K562 (cell line): ENCODE measurements at regions not wholly inside any gene's neighbourhood (a gene's known extent, or its start where the extent isn't known, plus 50 kb on each side); places are given as distances from the start of the nearest gene placed in this dataset.

Experiments
- ATAC-seq: fragments of 200-7000 bp; cut with Tn5 transposase; 3 replicates; pipeline ENCODE4 v1.9.1; 2020; ENCODE audit warnings: moderate library complexity
- BruUV-seq: library from RNA; stranded (reverse); fragments of 400-500 nt; replicated peaks from 2 replicates; lab custom pipeline; 2021; lab: Mats Ljungman, UMichigan
- CTCF ChIA-PET: fragments of 300-600 bp; formaldehyde crosslinking; extraction: SDS; loops from one replicate; lab custom pipeline; 2021; ENCODE audit warnings: low intra/inter-chr PET ratio; lab: Yijun Ruan, JAX
- POLR2A ChIA-PET: fragments of 300-600, 350-650 bp; sonication (Branson Sonifier 250); formaldehyde crosslinking; extraction: SDS; loops from one replicate; lab custom pipeline; 2021; ENCODE audit warnings: antibody characterized with exemption, inconsistent platforms; lab: Yijun Ruan, JAX
- DNase-seq, 4 experiments: peaks; one replicate each; pipeline versions ENCODE4 v3.0.0 to v3.0.0-alpha.2; 2011 to 2018; ENCODE audit warnings: low spot score in 3 of 4, mixed read lengths in 3 of 4; ENCODE audit errors: extremely low read depth in 1 of 4
- FAIRE-seq: peaks from 2 replicates; lab custom pipeline; 2011; peaks lifted over from hg19 to GRCh38; lab: Jason Lieb, UNC
- H2AFZ ChIP-seq: 2 replicates; pipeline ENCODE4 v1.6.0; 2011; ENCODE audit warnings: low read depth, low read length, control low read depth, inconsistent platforms
- H3K27ac ChIP-seq: fragments of 200-600 bp; 3 replicates; pipeline ENCODE4 v1.8.0; 2011; ENCODE audit warnings: low read depth, mild to moderate bottlenecking, control low read depth, inconsistent platforms, low read length, moderate library complexity, mixed read lengths; ENCODE audit errors: extremely low read depth
- H3K27me3 ChIP-seq, 2 experiments: fragments of 300-600 bp in 1 of 2; 2 replicates in 1 of 2; 3 replicates in 1 of 2; pipeline versions ENCODE4 v1.6.0 to v1.8.0; 2011; ENCODE audit warnings: inconsistent platforms in 2 of 2, low read length in 2 of 2, mild to moderate bottlenecking in 1 of 2, mixed read lengths in 1 of 2, moderate library complexity in 1 of 2; ENCODE audit not compliant: control insufficient read depth in 2 of 2, insufficient read depth in 2 of 2
- H3K36me3 ChIP-seq: fragments of 300-600 bp; 3 replicates; pipeline ENCODE4 v1.8.0; 2011; ENCODE audit warnings: mild to moderate bottlenecking, low read length, inconsistent platforms; ENCODE audit not compliant: control insufficient read depth, insufficient read depth
- H3K4me1 ChIP-seq, 2 experiments: fragments of 200-600 bp in 1 of 2; replicated peaks in 1 of 2; 2 replicates in 1 of 2; 3 replicates in 1 of 2; pipeline versions ENCODE4 v1.5.1 to v1.8.0; 2011; ENCODE audit warnings: inconsistent platforms in 2 of 2, low read length in 2 of 2, mild to moderate bottlenecking in 1 of 2, mixed read lengths in 1 of 2, moderate library complexity in 1 of 2; ENCODE audit not compliant: control insufficient read depth in 2 of 2, insufficient read depth in 2 of 2
- H3K4me2 ChIP-seq: 2 replicates; pipeline ENCODE4 v1.6.1; 2011; ENCODE audit warnings: low read length, control low read depth, inconsistent platforms, mixed read lengths; ENCODE audit not compliant: insufficient read depth
- H3K4me3 ChIP-seq: fragments of 200-600 bp; sonication (generic), shearing (Covaris generic); 2 replicates; pipeline ENCODE4 v1.5.1; 2016; ENCODE audit warnings: control low read depth, inconsistent platforms
- H3K79me2 ChIP-seq: fragments of 200-600 bp; 3 replicates; pipeline ENCODE4 v1.8.0; 2011; ENCODE audit warnings: low read length, inconsistent platforms; ENCODE audit not compliant: control insufficient read depth, insufficient read depth
- H3K9ac ChIP-seq, 2 experiments: 2 replicates each; pipeline versions ENCODE4 v1.6.0 to v1.6.1; 2011; ENCODE audit warnings: low read depth in 2 of 2, low read length in 2 of 2, control low read depth in 1 of 2, inconsistent platforms in 1 of 2, mild to moderate bottlenecking in 1 of 2, mixed read lengths in 1 of 2; ENCODE audit not compliant: insufficient read depth in 1 of 2
- H3K9me1 ChIP-seq: one replicate; pipeline ENCODE4 v1.6.0; 2011; ENCODE audit warnings: inconsistent platforms, mild to moderate bottlenecking, low read length, moderate library complexity; ENCODE audit not compliant: control insufficient read depth, insufficient read depth
- H3K9me3 ChIP-seq: replicated peaks from 2 replicates; pipeline ENCODE4 v1.5.1; 2011; ENCODE audit warnings: low read depth, low read length, inconsistent platforms; ENCODE audit not compliant: control insufficient read depth, insufficient read depth
- H4K20me1 ChIP-seq: replicated peaks from 2 replicates; pipeline ENCODE4 v1.6.1; 2011; ENCODE audit warnings: low read length, inconsistent platforms, mixed read lengths; ENCODE audit not compliant: control insufficient read depth, insufficient read depth
- CBX1 ChIP-seq: sonication (generic); IDR thresholded peaks from 2 replicates; pipeline ENCODE4 v1.6.1; 2016; ENCODE audit warnings: antibody characterized with exemption, low read depth, mild to moderate bottlenecking
- DNMT1 ChIP-seq: fragments of 450-650 bp; IDR thresholded peaks from 2 replicates; pipeline ENCODE4 v1.6.1; 2016; ENCODE audit warnings: antibody characterized with exemption, mild to moderate bottlenecking
- FOXA1 ChIP-seq: fragments of 450-650 bp; IDR thresholded peaks from 2 replicates; pipeline ENCODE4 v1.6.1; 2016; ENCODE audit warnings: mild to moderate bottlenecking, borderline replicate concordance
- HDAC6 ChIP-seq: IDR thresholded peaks from 2 replicates; pipeline ENCODE4 v1.6.1; 2012; ENCODE audit warnings: low read depth, mild to moderate bottlenecking, control low read depth, inconsistent platforms, low read length, moderate library complexity
- HINFP ChIP-seq: fragments of 450-650 bp; conservative IDR thresholded peaks from 2 replicates; pipeline ENCODE4 v1.6.1; 2016; ENCODE audit warnings: missing genetic modification characterization, low read depth, mild to moderate bottlenecking, control low read depth, missing compliant biosample characterization
- HMBOX1 ChIP-seq: sonication (generic); IDR thresholded peaks from 2 replicates; pipeline ENCODE4 v1.6.1; 2016
- JUND ChIP-seq, 2 experiments: IDR thresholded peaks; 2 replicates in 1 of 2; 3 replicates in 1 of 2; pipeline ENCODE4 v1.6.1; 2011; ENCODE audit warnings: borderline replicate concordance in 2 of 2, low read depth in 2 of 2, low read length in 2 of 2, improper control_type of control experiment in 1 of 2, missing biosample characterization in 1 of 2, missing genetic modification characterization in 1 of 2, missing genetic modification reagents in 1 of 2
- RFX7 ChIP-seq: fragments of 250-450 bp; sonication (Bioruptor Pico); IDR thresholded peaks from 2 replicates; pipeline ENCODE4 v1.5.1; 2021; ENCODE audit warnings: mild to moderate bottlenecking
- ZNF280A ChIP-seq: fragments of 450-650 bp; IDR thresholded peaks from 2 replicates; pipeline ENCODE4 v1.6.1; 2018; ENCODE audit warnings: mild to moderate bottlenecking, low read depth; ENCODE audit not compliant: partially characterized antibody
- ZNF57 ChIP-seq: fragments of 450-650 bp; formaldehyde crosslinking; IDR thresholded peaks from 2 replicates; pipeline ENCODE4 v1.4.0; 2020; ENCODE audit warnings: mild to moderate bottlenecking, moderate library complexity
- WGBS: fragments of 100-300 bp; shearing (Covaris generic); methylation state at CpG from one replicate; pipeline ENCODE4 v1.1.6; 2016; ENCODE audit warnings: low coverage, mixed read lengths; ENCODE audit not compliant: insufficient coverage; ENCODE audit errors: missing lambda C conversion rate; 5-methylcytosine and 5-hydroxymethylcytosine counted together
- in situ Hi-C: fragments of 300-500 bp; cut with MboI; formaldehyde crosslinking; loops from 4 replicates; pipeline ENCODE4 v1.15.0; 2018; ENCODE audit warnings: inconsistent platforms, mixed read lengths
- intact Hi-C: fragments of 100-400 bp; cut with micrococcal nuclease; formaldehyde crosslinking; loops from 2 replicates; pipeline ENCODE4 v1.14.2; 2022

- Histone ChIP-seq H3K79me2 (no peaks in the 10 kb centered on the region), H3K27me3 (no peaks in the 10 kb centered on the region), H3K27ac (no peak overlapping the region), H3K4me1 (peaks cover 0 to 14% of the 10 kb centered on the region in 2 experiments; a peak in 3 of 5 replicates), H3K36me3 (no peaks in the 10 kb centered on the region), H3K4me3 (no peak overlapping the region), H3K9me1 (no peaks in the 10 kb centered on the region), H4K20me1 (no peaks in the 10 kb centered on the region), H3K9ac (no peak overlapping the region), H3K4me2 (no peak overlapping the region), H2AFZ (no peak overlapping the region), H3K9me3 (no peaks in the 10 kb centered on the region)
- CTCF ChIA-PET = no interaction called here
- TF ChIP-seq CBX1 (no peak), HMBOX1 (no peak), JUND (IDR thresholded peaks at IDR 0.05; ENCODE audit: borderline replicate concordance, low read depth, low read length) (no peak), JUND (tag; IDR thresholded peaks at IDR 0.05; ENCODE audit: borderline replicate concordance, low read depth, low read length) (no peak), HDAC6 (no peak), ZNF280A (no peak), HINFP (tag) (no peak), DNMT1 (no peak), FOXA1 (no peak), RFX7 (CRISPR knock-in tag) (no peak), ZNF57 (CRISPR knock-in tag) (no peak)
- peak; percentile 58 for FAIRE-seq
- POLR2A ChIA-PET = no interaction called here
- intact Hi-C loops (no loop called here), in situ Hi-C loops (no loop called here)
- 7% methylated on average over 1 of the region's 1 CpG for WGBS
- no TSS peak for BruUV-seq
- ATAC-seq = peak; percentile 48; the same call in 2 of the 3 replicates
- DNase-seq = no peak
Measured at GRCh38 chr9:84121991-84122523, 141.5 kb downstream of the RMI1 start.
